H9 (cell line): ENCODE measurements at regions not wholly inside any gene's neighbourhood (a gene's known extent, or its start where the extent isn't known, plus 50 kb on each side); places are given as distances from the start of the nearest gene placed in this dataset.

Experiments used
- DNase-seq: peaks from one replicate; pipeline ENCODE4 v3.0.0-alpha.2; 2017
- H2AFZ ChIP-seq: one replicate; pipeline ENCODE4 v1.6.1; 2013; ENCODE audit warnings: mild to moderate bottlenecking, low read length, control low read depth, moderate library complexity
- H2AK5ac ChIP-seq: 2 replicates; pipeline ENCODE4 v1.6.1; 2013; ENCODE audit warnings: low read length, control low read depth, mixed read lengths; ENCODE audit not compliant: insufficient read length
- H2BK120ac ChIP-seq: one replicate; pipeline ENCODE4 v1.6.1; 2013; ENCODE audit warnings: low read depth, mild to moderate bottlenecking, low read length, control low read depth, inconsistent platforms; ENCODE audit not compliant: poor library complexity, severe bottlenecking
- H2BK12ac ChIP-seq: 2 replicates; pipeline ENCODE4 v1.6.1; 2013; ENCODE audit warnings: low read length, control low read depth, mixed read lengths, low read depth; ENCODE audit not compliant: insufficient read length
- H2BK15ac ChIP-seq: 2 replicates; pipeline ENCODE4 v1.6.1; 2013; ENCODE audit warnings: low read depth, low read length, control low read depth
- H2BK20ac ChIP-seq: one replicate; pipeline ENCODE4 v1.6.1; 2013; ENCODE audit warnings: low read depth, mild to moderate bottlenecking, low read length, control low read depth, inconsistent platforms; ENCODE audit not compliant: poor library complexity, severe bottlenecking
- H2BK5ac ChIP-seq: 2 replicates; pipeline ENCODE4 v1.6.1; 2013; ENCODE audit warnings: low read length, control low read depth, mixed read lengths; ENCODE audit not compliant: insufficient read length
- H3K14ac ChIP-seq: 2 replicates; pipeline ENCODE4 v1.6.1; 2013; ENCODE audit warnings: low read length, control low read depth; ENCODE audit not compliant: insufficient read depth
- H3K18ac ChIP-seq: 2 replicates; pipeline ENCODE4 v1.6.1; 2013; ENCODE audit warnings: low read depth, mild to moderate bottlenecking, mixed read lengths, low read length, control low read depth; ENCODE audit not compliant: insufficient read length
- H3K23ac ChIP-seq: 2 replicates; pipeline ENCODE4 v1.6.1; 2013; ENCODE audit warnings: low read length, control low read depth, mixed read lengths, low read depth; ENCODE audit not compliant: insufficient read length
- H3K23me2 ChIP-seq: 2 replicates; pipeline ENCODE4 v1.6.1; 2013; ENCODE audit warnings: low read depth, mild to moderate bottlenecking, mixed read lengths, low read length, control low read depth; ENCODE audit not compliant: insufficient read length, poor library complexity, severe bottlenecking
- H3K27ac ChIP-seq: 2 replicates; pipeline ENCODE4 v1.5.1; 2013; ENCODE audit warnings: low read length, control low read depth, mixed read lengths, low read depth; ENCODE audit not compliant: insufficient read length
- H3K27me3 ChIP-seq: 2 replicates; pipeline ENCODE4 v1.6.1; 2013; ENCODE audit warnings: low read length, control low read depth, inconsistent platforms; ENCODE audit not compliant: insufficient read depth
- H3K4ac ChIP-seq: 2 replicates; pipeline ENCODE4 v1.6.1; 2013; ENCODE audit warnings: low read depth, mild to moderate bottlenecking, control low read depth, inconsistent platforms, low read length, moderate library complexity
- H3K4me1 ChIP-seq: 2 replicates; pipeline ENCODE4 v1.6.1; 2013; ENCODE audit warnings: low read length, control low read depth, inconsistent platforms; ENCODE audit not compliant: insufficient read depth
- H3K4me2 ChIP-seq: 2 replicates; pipeline ENCODE4 v1.6.1; 2013; ENCODE audit warnings: low read length, control low read depth, mixed read lengths; ENCODE audit not compliant: insufficient read length, insufficient read depth
- H3K56ac ChIP-seq: 2 replicates; pipeline ENCODE4 v1.6.1; 2013; ENCODE audit warnings: low read depth, mild to moderate bottlenecking, mixed read lengths, low read length, control low read depth; ENCODE audit not compliant: insufficient read length
- H3K79me1 ChIP-seq: 2 replicates; pipeline ENCODE4 v1.6.1; 2013; ENCODE audit warnings: low read depth, mild to moderate bottlenecking, moderate library complexity, low read length, control low read depth, inconsistent platforms; ENCODE audit not compliant: insufficient read depth, poor library complexity, severe bottlenecking
- H3K79me2 ChIP-seq: 2 replicates; pipeline ENCODE4 v1.6.1; 2013; ENCODE audit warnings: low read length, control low read depth, inconsistent platforms; ENCODE audit not compliant: insufficient read depth
- H3K9ac ChIP-seq: 2 replicates; pipeline ENCODE4 v1.6.1; 2013; ENCODE audit warnings: low read length, control low read depth, mixed read lengths; ENCODE audit not compliant: insufficient read length; ENCODE audit errors: extremely low read depth
- H3K9me3 ChIP-seq: one replicate; pipeline ENCODE4 v1.6.1; 2013; ENCODE audit warnings: low read depth, low read length, inconsistent platforms; ENCODE audit not compliant: control insufficient read depth
- H3T11ph ChIP-seq: one replicate; pipeline ENCODE4 v1.6.1; 2013; ENCODE audit warnings: mild to moderate bottlenecking, low read length, control low read depth, inconsistent platforms
- H4K20me1 ChIP-seq: one replicate; pipeline ENCODE4 v1.6.1; 2013; ENCODE audit not compliant: control insufficient read depth, insufficient read length, insufficient read depth
- H4K5ac ChIP-seq: 2 replicates; pipeline ENCODE4 v1.6.1; 2013; ENCODE audit warnings: low read depth, mild to moderate bottlenecking, mixed read lengths, low read length, control low read depth; ENCODE audit not compliant: insufficient read length
- H4K8ac ChIP-seq: replicated peaks from 2 replicates; pipeline ENCODE4 v1.6.1; 2013; ENCODE audit warnings: low read length, control low read depth, mixed read lengths, low read depth; ENCODE audit not compliant: insufficient read length
- H4K91ac ChIP-seq: 2 replicates; pipeline ENCODE4 v1.6.1; 2013; ENCODE audit warnings: low read depth, mild to moderate bottlenecking, moderate library complexity, mixed read lengths, low read length, control low read depth; ENCODE audit not compliant: insufficient read length
- H3K27ac Mint-ChIP-seq, 3 experiments: 2 replicates in 2 of 3; 3 replicates in 1 of 3; pipeline ENCODE4 v1.8.0; 2020 to 2021; ENCODE audit warnings: mixed read lengths in 3 of 3, mild to moderate bottlenecking in 1 of 3, moderate library complexity in 1 of 3
- H3K27me3 Mint-ChIP-seq: 2 replicates; pipeline ENCODE4 v1.8.0; 2021; ENCODE audit warnings: low read depth, mild to moderate bottlenecking, moderate library complexity, mixed read lengths
- H3K36me3 Mint-ChIP-seq, 3 experiments: 2 replicates in 2 of 3; 3 replicates in 1 of 3; pipeline ENCODE4 v1.8.0; 2020 to 2021; ENCODE audit warnings: low read depth in 3 of 3, mixed read lengths in 3 of 3; ENCODE audit not compliant: insufficient read depth in 1 of 3
- H3K4me1 Mint-ChIP-seq, 2 experiments: 2 replicates each; pipeline ENCODE4 v1.8.0; 2020; ENCODE audit warnings: mixed read lengths in 2 of 2
- H3K4me3 Mint-ChIP-seq, 2 experiments: 2 replicates in 1 of 2; 3 replicates in 1 of 2; pipeline ENCODE4 v1.8.0; 2020 to 2021; ENCODE audit warnings: mild to moderate bottlenecking in 2 of 2, mixed read lengths in 2 of 2, moderate library complexity in 1 of 2
- H3K9me3 Mint-ChIP-seq, 2 experiments: 2 replicates in 1 of 2; 3 replicates in 1 of 2; pipeline ENCODE4 v1.8.0; 2020; ENCODE audit warnings: mild to moderate bottlenecking in 2 of 2, mixed read lengths in 2 of 2, moderate library complexity in 1 of 2
- WGBS: extraction: QIAGEN DNeasy Blood & Tissue Kit; methylation state at CpG from one replicate; pipeline ENCODE4 v1.1.7; 2013; ENCODE audit warnings: missing lambda C conversion rate, low lambda C conversion rate, mixed read lengths; ENCODE audit not compliant: insufficient read length; ENCODE audit errors: extremely low coverage; 5-methylcytosine and 5-hydroxymethylcytosine counted together
- TF ChIP-seq, protein P1 (sequence below): fragments of 200-600 bp; sonication (generic); conservative IDR thresholded peaks from 3 replicates; pipeline ENCODE4 v1.8.0; 2021; ENCODE audit warnings: antibody characterized with exemption, mild to moderate bottlenecking

- Histone ChIP-seq H2BK5ac (no peak overlapping the region), H3K9ac (no peak overlapping the region), H2AK5ac (no peak overlapping the region), H3K23me2 (no peaks in the 10 kb centered on the region), H4K20me1 (no peaks in the 10 kb centered on the region), H2BK12ac (no peak overlapping the region), H2BK15ac (no peak overlapping the region), H3K4me1 (no peaks in the 10 kb centered on the region; the same call in 1 of the 2 replicates), H3K4me2 (no peak overlapping the region), H3K18ac (peak overlapping the region; percentile 37), H3K4ac (no peak overlapping the region), H2BK120ac (no peak overlapping the region), H4K8ac (no peak overlapping the region), H3K79me2 (no peaks in the 10 kb centered on the region), H3T11ph (no peak overlapping the region), H4K91ac (no peak overlapping the region), H4K5ac (no peak overlapping the region), H2BK20ac (no peak overlapping the region), H3K27me3 (no peaks in the 10 kb centered on the region), H3K23ac (no peak overlapping the region), H2AFZ (no peak overlapping the region), H3K79me1 (no peaks in the 10 kb centered on the region), H3K9me3 (no peaks in the 10 kb centered on the region), H3K14ac (peak overlapping the region; percentile 44; the same call in 1 of the 2 replicates), H3K56ac (no peak overlapping the region), H3K27ac (no peak overlapping the region)
- WGBS, result no CpG with 5 or more reads among the region's 35 CpGs
- no peak overlapping the region for H3K4me3 Mint-ChIP-seq
- TF ChIP-seq, protein P1, sequence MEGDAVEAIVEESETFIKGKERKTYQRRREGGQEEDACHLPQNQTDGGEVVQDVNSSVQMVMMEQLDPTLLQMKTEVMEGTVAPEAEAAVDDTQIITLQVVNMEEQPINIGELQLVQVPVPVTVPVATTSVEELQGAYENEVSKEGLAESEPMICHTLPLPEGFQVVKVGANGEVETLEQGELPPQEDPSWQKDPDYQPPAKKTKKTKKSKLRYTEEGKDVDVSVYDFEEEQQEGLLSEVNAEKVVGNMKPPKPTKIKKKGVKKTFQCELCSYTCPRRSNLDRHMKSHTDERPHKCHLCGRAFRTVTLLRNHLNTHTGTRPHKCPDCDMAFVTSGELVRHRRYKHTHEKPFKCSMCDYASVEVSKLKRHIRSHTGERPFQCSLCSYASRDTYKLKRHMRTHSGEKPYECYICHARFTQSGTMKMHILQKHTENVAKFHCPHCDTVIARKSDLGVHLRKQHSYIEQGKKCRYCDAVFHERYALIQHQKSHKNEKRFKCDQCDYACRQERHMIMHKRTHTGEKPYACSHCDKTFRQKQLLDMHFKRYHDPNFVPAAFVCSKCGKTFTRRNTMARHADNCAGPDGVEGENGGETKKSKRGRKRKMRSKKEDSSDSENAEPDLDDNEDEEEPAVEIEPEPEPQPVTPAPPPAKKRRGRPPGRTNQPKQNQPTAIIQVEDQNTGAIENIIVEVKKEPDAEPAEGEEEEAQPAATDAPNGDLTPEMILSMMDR, result no peak
- no peaks in the 10 kb centered on the region; a peak in 1 of 7 replicates for H3K36me3 Mint-ChIP-seq
- peak overlapping the region in 2 of 3 experiments; percentile 12 to 61; a peak in 1 of 7 replicates for H3K27ac Mint-ChIP-seq
- no peaks in the 10 kb centered on the region for H3K9me3 Mint-ChIP-seq
- peaks cover 32 to 45% of the 10 kb centered on the region in 2 experiments for H3K4me1 Mint-ChIP-seq
- peak; percentile 70 for DNase-seq
- peaks cover 17% of the 10 kb centered on the region for H3K27me3 Mint-ChIP-seq
These were observed 138.6 kb downstream of the DLL1 start for GRCh38 chr6:170152124-170152926.
